HepG2 (cell line): ENCODE measurements at regions not wholly inside any gene's neighbourhood (a gene's known extent, or its start where the extent isn't known, plus 50 kb on each side); places are given as distances from the start of the nearest gene placed in this dataset.

Source experiments
- HDAC6 ChIP-seq: fragments of 200-600 bp; sonication (generic); IDR thresholded peaks from 2 replicates; pipeline ENCODE4 v1.7.0; 2017; ENCODE audit warnings: mild to moderate bottlenecking, antibody characterized with exemption, low read length, low read depth
- PRDM4 ChIP-seq: sonication (generic); formaldehyde crosslinking; IDR thresholded peaks from 2 replicates; pipeline ENCODE4 v1.9.0; 2021; ENCODE audit warnings: missing genetic modification reagents, borderline replicate concordance
- PREB ChIP-seq: sonication (generic); formaldehyde crosslinking; IDR thresholded peaks from 2 replicates; pipeline ENCODE4 v1.4.0; 2020; ENCODE audit warnings: missing genetic modification reagents
- PRMT3 ChIP-seq: sonication (generic); formaldehyde crosslinking; IDR thresholded peaks from 2 replicates; pipeline ENCODE4 v1.8.1; 2022; ENCODE audit warnings: low read depth, mild to moderate bottlenecking, moderate library complexity, missing genetic modification reagents, borderline replicate concordance
- RBM39 ChIP-seq: fragments of 200-400 bp; formaldehyde crosslinking; IDR thresholded peaks from one replicate; pipeline ENCODE4 v1.6.1; 2018; ENCODE audit warnings: antibody characterized with exemption, mild to moderate bottlenecking, low read depth, low read length; ENCODE audit not compliant: poor library complexity, severe bottlenecking
- SRSF4 ChIP-seq: fragments of 200-400 bp; formaldehyde crosslinking; IDR thresholded peaks from one replicate; pipeline ENCODE4 v1.6.1; 2018; ENCODE audit warnings: mild to moderate bottlenecking, low read depth, low read length, moderate library complexity; ENCODE audit not compliant: poor library complexity, severe bottlenecking
- TFE3 ChIP-seq: IDR thresholded peaks from 2 replicates; pipeline ENCODE4 v1.6.1; 2016
- ZNF280B ChIP-seq: sonication (generic); formaldehyde crosslinking; IDR thresholded peaks from 2 replicates; pipeline ENCODE4 v1.5.0; 2020; ENCODE audit warnings: missing genetic modification reagents, mild to moderate bottlenecking, borderline replicate concordance

- no peak for TF ChIP-seq PRDM4 (CRISPR knock-in tag)
- TF ChIP-seq HDAC6: no peak
- no peak for TF ChIP-seq PREB (CRISPR knock-in tag)
- TF ChIP-seq SRSF4: no peak
- no peak for TF ChIP-seq ZNF280B
- no peak for TF ChIP-seq RBM39
- no peak for TF ChIP-seq PRMT3 (CRISPR knock-in tag)
- TF ChIP-seq TFE3 (CRISPR knock-in tag): no peak
Observed at GRCh38 chr14:104374718-104375080, 204.9 kb upstream of the C14orf180 start (continued).
